GM12874 (cell line): ENCODE measurements at regions not wholly inside any gene's neighbourhood (a gene's known extent, or its start where the extent isn't known, plus 50 kb on each side); places are given as distances from the start of the nearest gene placed in this dataset.

Source experiments
- TF ChIP-seq, protein P1 (sequence below): IDR thresholded peaks from 2 replicates; pipeline ENCODE4 v1.5.1; 2011; ENCODE audit warnings: low read depth, mild to moderate bottlenecking, control low read depth, low read length, moderate library complexity; ENCODE audit not compliant: insufficient read depth

- TF ChIP-seq, protein P1, sequence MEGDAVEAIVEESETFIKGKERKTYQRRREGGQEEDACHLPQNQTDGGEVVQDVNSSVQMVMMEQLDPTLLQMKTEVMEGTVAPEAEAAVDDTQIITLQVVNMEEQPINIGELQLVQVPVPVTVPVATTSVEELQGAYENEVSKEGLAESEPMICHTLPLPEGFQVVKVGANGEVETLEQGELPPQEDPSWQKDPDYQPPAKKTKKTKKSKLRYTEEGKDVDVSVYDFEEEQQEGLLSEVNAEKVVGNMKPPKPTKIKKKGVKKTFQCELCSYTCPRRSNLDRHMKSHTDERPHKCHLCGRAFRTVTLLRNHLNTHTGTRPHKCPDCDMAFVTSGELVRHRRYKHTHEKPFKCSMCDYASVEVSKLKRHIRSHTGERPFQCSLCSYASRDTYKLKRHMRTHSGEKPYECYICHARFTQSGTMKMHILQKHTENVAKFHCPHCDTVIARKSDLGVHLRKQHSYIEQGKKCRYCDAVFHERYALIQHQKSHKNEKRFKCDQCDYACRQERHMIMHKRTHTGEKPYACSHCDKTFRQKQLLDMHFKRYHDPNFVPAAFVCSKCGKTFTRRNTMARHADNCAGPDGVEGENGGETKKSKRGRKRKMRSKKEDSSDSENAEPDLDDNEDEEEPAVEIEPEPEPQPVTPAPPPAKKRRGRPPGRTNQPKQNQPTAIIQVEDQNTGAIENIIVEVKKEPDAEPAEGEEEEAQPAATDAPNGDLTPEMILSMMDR, result no peak
Measured at GRCh38 chr2:51697095-51697494, 665.2 kb upstream of the NRXN1 start.

GRCh38 chr2:51695531-51695930, 663.6 kb upstream of the NRXN1 start:
- TF ChIP-seq, protein P1, result no peak

GRCh38 chr2:51693640-51694039, 661.7 kb upstream of the NRXN1 start:
- TF ChIP-seq, protein P1, result no peak

DNA sequence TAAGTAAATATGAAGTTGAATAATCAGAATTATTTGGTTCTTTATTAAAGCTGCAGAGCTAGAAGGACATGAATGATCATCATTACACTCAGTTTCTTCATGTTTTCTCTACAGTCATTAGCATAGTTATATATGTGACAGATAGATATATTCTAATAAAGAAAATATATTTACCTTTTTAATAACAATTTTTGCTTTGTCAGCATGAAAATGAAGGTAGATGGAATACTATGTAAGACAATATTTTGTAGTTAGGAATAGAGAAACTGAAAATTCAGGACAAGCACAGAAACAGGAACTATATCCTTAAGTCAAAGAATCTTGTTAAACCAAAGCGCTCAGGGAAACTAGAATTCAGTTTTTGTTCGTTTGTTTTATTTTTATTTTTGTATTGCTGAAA, 649.9 kb upstream of the NRXN1 start:
- TF ChIP-seq, protein P1, result no peak

DNA sequence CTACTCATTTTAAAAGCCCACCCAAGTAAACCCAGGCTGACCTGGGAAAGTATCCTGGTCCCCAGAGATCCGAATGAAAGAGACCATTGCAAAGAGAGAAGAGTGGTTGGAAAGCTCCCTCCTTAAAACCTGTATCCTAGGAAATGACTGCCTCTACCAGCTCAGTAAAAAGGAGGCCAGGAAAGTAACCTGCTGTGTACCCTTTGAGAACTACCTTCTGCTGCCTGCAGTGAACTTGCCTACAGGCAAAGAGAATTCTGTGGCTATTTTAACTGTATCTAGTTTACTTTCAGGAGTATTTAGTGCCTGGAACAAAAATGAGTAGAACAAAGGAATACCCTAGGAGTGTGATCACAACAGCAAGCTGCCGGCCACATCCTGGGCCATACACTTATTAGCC, 641.7 kb upstream of the NRXN1 start:
- TF ChIP-seq, protein P1, result no peak

- TF ChIP-seq, protein P1, result no peak
Measured at GRCh38 chr2:51667679-51668078, 635.7 kb upstream of the NRXN1 start.

DNA sequence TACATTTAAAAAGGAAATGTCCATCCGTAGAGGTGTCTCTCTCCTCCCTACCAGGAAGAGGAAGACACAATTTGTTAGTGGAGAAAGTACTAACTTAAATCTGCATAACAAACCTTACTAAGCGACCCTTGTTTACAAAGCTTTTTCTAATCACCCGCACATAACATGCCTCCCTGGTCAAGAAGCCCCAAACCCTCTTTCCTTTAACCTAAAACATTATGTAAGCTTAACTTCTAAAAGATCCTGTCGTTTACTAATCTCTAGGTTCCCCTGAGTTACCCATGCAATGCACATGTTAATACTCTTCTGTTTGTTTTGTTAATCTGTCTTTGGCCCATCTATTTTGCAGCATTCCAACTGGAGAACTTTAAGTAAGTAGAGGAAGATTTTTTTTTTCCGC, 630.3 kb upstream of the NRXN1 start:
- TF ChIP-seq, protein P1, result no peak

- TF ChIP-seq, protein P1, result no peak
Measured at GRCh38 chr2:51657849-51658248, 625.9 kb upstream of the NRXN1 start.
